Left lobe of liver (tissue), 2 donors: ENCODE measurements at regions not wholly inside any gene's neighbourhood (a gene's known extent, or its start where the extent isn't known, plus 50 kb on each side); places are given as distances from the start of the nearest gene placed in this dataset.
"Not testable (repeated sequence)": the region's sequence is repeated elsewhere in the genome, so short reads cannot be mapped to it uniquely, and the experiment has no call there.

Experiments used
- ATAC-seq: fragments of 200-7000 bp; cut with Tn5 transposase; one replicate; pipeline ENCODE4 v1.9.1; 2020; ENCODE audit warnings: mild to moderate bottlenecking, moderate library complexity
- DNase-seq: peaks from one replicate; pipeline ENCODE4 v3.0.0-alpha.2; 2020; ENCODE audit warnings: low spot score
- donor health status: DM: no; HTN: no; CAD: no; lungs with moderate emphysema.
- donor health status: DM: no; HTN: yes; CAD: no.

- not testable (repeated sequence) for ATAC-seq, DNase-seq
Observed at GRCh38 chr9:39018107-39018506, 269.9 kb downstream of the CNTNAP3 start.

- ATAC-seq, DNase-seq: not testable (repeated sequence)
Observed at GRCh38 chr9:39015178-39015577, 272.8 kb downstream of the CNTNAP3 start.

GRCh38 chr9:39014805-39015123 is 273.2 kb downstream of the CNTNAP3 start:
- not testable (repeated sequence) for ATAC-seq, DNase-seq

GRCh38 chr9:39014096-39014804 is 273.7 kb downstream of the CNTNAP3 start:
- not testable (repeated sequence) for DNase-seq, ATAC-seq

DNA sequence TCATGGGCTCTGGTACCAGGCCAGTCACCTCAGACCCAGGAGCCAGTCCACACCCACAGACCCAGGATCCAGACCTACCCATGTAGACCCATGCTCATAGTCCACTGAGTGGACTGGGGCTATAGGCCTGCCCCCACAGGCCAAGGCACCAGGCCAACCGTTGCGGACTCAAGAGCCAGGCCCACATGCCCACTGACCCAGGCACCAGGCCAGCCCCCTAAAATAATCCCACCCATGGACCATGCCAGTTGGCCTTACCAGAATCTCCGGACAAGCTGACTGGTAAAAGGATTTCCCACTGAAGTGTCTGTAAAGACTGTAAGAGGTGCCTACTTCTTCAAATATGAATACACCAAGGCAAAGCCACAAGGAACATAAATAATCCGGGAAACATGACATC is 278.2 kb downstream of the CNTNAP3 start:
- not testable (repeated sequence) for DNase-seq, ATAC-seq

GRCh38 chr9:39009343-39009742 is 278.6 kb downstream of the CNTNAP3 start:
- not testable (repeated sequence) for ATAC-seq, DNase-seq

DNA sequence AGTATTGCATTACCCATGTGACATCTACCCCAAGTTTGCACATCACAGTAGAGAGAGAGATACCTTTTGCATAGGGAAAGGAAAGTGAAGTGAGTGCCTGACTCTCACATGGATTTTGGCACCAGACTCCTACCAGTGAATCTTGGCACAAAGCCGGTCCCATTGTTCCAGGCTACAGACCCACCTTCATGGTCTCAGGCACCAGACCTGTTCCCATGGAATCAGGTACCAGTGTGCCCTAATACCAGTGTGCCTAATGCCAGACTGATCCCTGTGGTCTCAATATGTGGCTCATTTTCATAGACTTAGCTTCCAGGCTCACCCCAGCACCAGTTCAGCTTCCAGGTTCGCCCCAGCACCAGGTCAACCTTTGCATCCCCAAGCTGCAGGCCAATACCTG is 279.1 kb downstream of the CNTNAP3 start:
- DNase-seq, ATAC-seq: not testable (repeated sequence)

GRCh38 chr9:39005736-39006135 is 282.2 kb downstream of the CNTNAP3 start:
- not testable (repeated sequence) for DNase-seq, ATAC-seq

DNA sequence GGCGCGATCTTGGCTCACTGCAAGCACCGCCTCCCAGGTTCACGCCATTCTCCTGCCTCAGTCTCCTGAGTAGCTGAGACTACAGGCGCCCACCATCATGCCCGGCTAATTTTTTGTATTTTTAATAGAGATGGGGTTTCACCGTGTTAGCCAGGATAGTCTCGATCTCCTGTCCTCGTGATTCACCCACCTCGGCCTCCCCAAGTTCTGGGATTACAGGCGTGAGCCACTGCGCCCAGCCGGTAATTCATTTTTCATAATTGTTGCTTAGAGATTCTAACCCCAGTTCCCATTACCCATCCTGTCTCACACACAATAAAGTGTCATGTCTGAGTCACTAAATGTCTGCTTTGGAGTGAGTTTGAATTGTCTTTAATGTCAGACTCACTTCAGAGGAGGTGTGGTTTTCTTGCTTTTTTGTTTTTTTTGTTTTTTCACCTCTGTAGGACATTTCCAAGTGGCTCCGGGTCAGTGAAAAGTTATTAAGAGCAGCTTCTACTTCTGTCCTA is 281.2 kb upstream of the FAM240B start:
- DNase-seq, ATAC-seq: not testable (repeated sequence)

- not testable (repeated sequence) for ATAC-seq, DNase-seq
Observed at GRCh38 chr9:38999277-38999676, 279.3 kb upstream of the FAM240B start.

DNA sequence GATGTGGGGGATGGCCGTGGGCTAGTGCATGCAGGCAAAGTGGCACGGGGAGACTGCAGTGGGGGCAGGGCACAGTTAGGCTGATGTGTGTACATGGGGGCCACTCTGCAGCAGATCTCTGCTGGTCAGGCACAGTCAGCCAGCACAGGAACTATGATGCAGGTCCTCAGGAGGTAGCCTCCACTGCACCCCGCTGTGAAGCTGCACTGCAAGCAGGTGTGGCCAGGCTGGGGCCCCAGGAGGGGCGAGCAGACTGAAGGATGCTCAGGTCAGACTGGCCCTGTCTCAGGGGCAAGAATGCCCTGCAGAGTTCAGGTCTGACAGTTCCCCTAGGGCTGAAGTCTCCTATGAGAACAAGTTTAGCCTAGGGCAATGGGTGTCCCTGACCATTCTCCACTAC is 273.8 kb upstream of the FAM240B start:
- not testable (repeated sequence) for DNase-seq, ATAC-seq

- DNase-seq = not testable (repeated sequence)
- ATAC-seq = peak; percentile 14
Observed at GRCh38 chr9:38993156-38993555, 273.2 kb upstream of the FAM240B start.

GRCh38 chr9:38978734-38979133 is 258.8 kb upstream of the FAM240B start:
- DNase-seq, ATAC-seq: not testable (repeated sequence)

- DNase-seq = not testable (repeated sequence)
- ATAC-seq = peak; percentile 25
Observed at GRCh38 chr9:38969480-38969879, 249.5 kb upstream of the FAM240B start.

DNA sequence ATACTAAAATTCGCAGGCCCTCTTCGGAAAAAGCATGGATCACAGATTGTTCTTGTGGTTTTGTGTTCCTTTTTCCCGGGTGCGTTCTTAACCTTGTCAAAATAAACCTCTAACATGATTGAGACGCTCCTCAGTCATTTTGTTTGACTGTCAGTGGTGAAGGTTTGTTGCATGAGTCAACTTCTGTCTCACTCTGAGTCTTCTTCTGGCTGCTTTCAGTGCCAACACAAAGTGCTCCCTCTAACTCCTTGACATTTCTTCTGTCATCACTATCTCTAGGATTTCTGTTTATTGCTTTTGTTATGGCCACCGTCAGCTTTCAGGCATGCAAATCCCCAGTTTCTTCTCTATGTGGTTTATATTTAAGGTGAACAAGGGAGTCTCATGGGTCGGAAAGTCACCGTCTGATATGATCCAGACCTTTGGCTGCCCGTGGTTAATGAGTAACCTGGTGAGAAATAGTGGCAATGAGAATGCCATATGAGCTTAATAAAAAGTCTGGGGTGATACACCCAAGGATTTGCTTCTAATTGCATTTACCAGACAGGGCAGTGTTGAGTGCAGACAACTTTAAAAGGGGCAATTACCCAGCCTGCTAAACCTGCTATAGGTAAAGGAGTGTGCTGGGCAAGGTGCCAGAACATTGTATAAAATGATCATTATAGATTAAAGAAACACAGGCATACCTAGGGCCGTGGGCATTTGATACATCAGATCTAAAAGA is 248.9 kb upstream of the FAM240B start:
- ATAC-seq = peak; percentile 99

DNA sequence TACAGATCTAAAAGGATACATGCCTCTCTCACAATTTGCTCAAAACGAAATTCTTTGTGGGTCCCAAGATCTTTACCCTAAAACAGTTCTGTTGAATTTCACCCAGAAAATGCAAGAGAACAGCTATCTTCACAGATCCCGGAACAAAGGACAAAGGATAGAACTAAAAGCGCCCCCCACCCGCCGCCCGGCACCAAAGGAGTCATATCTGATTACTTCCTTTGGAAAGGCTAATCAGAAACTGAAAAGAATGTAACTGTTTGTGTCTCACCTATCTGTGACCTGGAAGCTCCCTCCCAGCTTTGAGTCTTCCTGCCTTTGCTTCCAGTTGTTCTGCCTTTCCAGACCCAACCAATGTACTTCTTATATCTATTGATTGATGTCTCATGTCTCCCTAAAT is 247.9 kb upstream of the FAM240B start:
- DNase-seq, ATAC-seq: not testable (repeated sequence)

More for the DNA sequence above, 248.9 kb upstream of the FAM240B start:
- not testable (repeated sequence) for DNase-seq

DNA sequence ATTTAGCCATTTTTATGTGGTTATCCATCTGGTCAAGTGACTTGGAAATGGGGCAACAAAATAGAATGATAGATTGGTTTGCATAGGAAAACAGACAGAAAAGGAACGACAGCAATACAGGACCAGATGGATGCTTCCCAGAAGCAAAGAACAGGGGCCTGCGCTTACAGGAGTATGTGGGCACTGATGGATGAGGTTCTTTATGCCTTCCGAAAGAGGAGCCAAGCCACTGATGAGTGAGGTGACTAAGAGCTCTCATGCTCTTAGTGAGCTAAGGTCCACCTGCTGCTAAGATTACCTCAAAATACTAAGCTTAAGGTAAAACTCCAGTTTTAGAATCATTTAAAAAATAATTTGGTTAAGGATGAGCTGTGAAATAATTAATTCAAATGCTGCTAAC is 247.4 kb upstream of the FAM240B start:
- not testable (repeated sequence) for ATAC-seq, DNase-seq

- ATAC-seq, DNase-seq: not testable (repeated sequence)
Observed at GRCh38 chr9:38959812-38960211, 239.9 kb upstream of the FAM240B start.

DNA sequence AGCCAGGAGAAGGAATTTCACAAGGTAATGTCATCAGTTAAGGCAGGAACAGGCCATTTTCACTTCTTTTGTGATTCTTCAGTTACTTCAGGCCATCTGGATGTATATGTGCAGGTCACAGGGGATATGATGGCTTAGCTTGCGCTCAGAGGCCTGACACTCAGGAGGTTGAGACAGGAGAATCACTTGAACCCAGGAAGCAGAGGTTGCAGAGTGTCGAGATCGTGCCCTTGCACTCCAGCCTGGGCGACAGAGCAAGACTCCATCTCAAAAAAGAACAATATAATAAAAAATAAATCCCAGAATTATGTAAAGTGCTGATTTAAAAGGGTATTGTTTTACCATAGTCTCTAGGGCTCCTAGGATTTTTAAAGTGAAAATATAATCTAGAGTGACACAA is 235.9 kb upstream of the FAM240B start:
- DNase-seq, ATAC-seq: not testable (repeated sequence)

GRCh38 chr9:38952715-38953341 is 232.9 kb upstream of the FAM240B start:
- DNase-seq = not testable (repeated sequence)

GRCh38 chr9:38945929-38946570 is 226.1 kb upstream of the FAM240B start:
- not testable (repeated sequence) for DNase-seq, ATAC-seq

More at GRCh38 chr9:38952715-38953341, 232.9 kb upstream of the FAM240B start:
- ATAC-seq = not testable (repeated sequence)
